ENCODE measurements at regions not wholly inside any gene's neighbourhood (a gene's known extent, or its start where the extent isn't known, plus 50 kb on each side); places are given as distances from the start of the nearest gene placed in this dataset.

- Histone ChIP-seq H3K27ac (ENCODE audit: low read length) (no peak overlapping the region), H3K4me1 (ENCODE audit: control insufficient read depth, insufficient read depth, low read length) (no peaks in the 10 kb centered on the region), H3K4me3 (ENCODE audit: low read depth in 2 of 2, low read length in 2 of 2) (no peak overlapping the region), H3K27me3 (ENCODE audit: control insufficient read depth, insufficient read depth, low read length) (peaks cover 50% of the 10 kb centered on the region), H3K9me3 (ENCODE audit: control insufficient read depth, insufficient read depth, low read depth, low read length) (no peaks in the 10 kb centered on the region), H3K36me3 (ENCODE audit: control insufficient read depth, insufficient read depth, low read length) (no peaks in the 10 kb centered on the region)
- TF ChIP-seq REST (IDR thresholded peaks at IDR 0.05; ENCODE audit: insufficient read depth in 1 of 2, low read depth in 2 of 2, low read length in 1 of 2) (no peak), POLR2AphosphoS5 (IDR thresholded peaks at IDR 0.05; ENCODE audit: low read depth, low read length) (no peak), CTCF (IDR thresholded peaks at IDR 0.05) (no peak), SIN3A (IDR thresholded peaks at IDR 0.05; ENCODE audit: borderline replicate concordance, insufficient read depth, low read depth, low read length) (no peak), TCF7L2 (IDR thresholded peaks at IDR 0.05; ENCODE audit: low read depth, low read length) (no peak)
- in situ Hi-C loops (cut with HindIII; ENCODE audit: low pct_unique_long_range_greater_than_20kb, low sequenced_read_pairs), result no loop called here
- POLR2A ChIA-PET, result no interaction called here
- intact Hi-C loops (cut with micrococcal nuclease; ENCODE audit: unreplicated experiment), result no loop called here
- ATAC-seq (no peak), DNase-seq (ENCODE audit: low read depth, low spot score) (no peak)
- no TSS peak for BruUV-seq (replicated peaks)
- CTCF ChIA-PET, result interaction anchor here (1.0 to 1.6 kb wide), 2 partner anchors 38 to 67 kb away, joined by 3 read pairs; no protein-coding TSS in a partner anchor
These were observed 86.7 kb upstream of the EPHB3 start for GRCh38 chr3:184474897-184475296.

GRCh38 chr3:184477940-184478339 is 83.6 kb upstream of the EPHB3 start:
- Histone ChIP-seq H3K4me3 (ENCODE audit: low read depth in 2 of 2, low read length in 2 of 2) (no peak overlapping the region), H3K36me3 (ENCODE audit: control insufficient read depth, insufficient read depth, low read length) (no peaks in the 10 kb centered on the region), H3K4me1 (ENCODE audit: control insufficient read depth, insufficient read depth, low read length) (no peaks in the 10 kb centered on the region), H3K27me3 (ENCODE audit: control insufficient read depth, insufficient read depth, low read length) (peaks cover 39% of the 10 kb centered on the region), H3K27ac (ENCODE audit: low read length) (no peak overlapping the region), H3K9me3 (ENCODE audit: control insufficient read depth, insufficient read depth, low read depth, low read length) (no peaks in the 10 kb centered on the region)
- ATAC-seq, result no peak
- in situ Hi-C loops (cut with HindIII; ENCODE audit: low pct_unique_long_range_greater_than_20kb, low sequenced_read_pairs), result no loop called here
- BruUV-seq (replicated peaks), result no TSS peak
- ChIA-PET POLR2A (no interaction called here), CTCF (no interaction called here)
- TF ChIP-seq SIN3A (IDR thresholded peaks at IDR 0.05; ENCODE audit: borderline replicate concordance, insufficient read depth, low read depth, low read length) (no peak), POLR2AphosphoS5 (IDR thresholded peaks at IDR 0.05; ENCODE audit: low read depth, low read length) (no peak), TCF7L2 (IDR thresholded peaks at IDR 0.05; ENCODE audit: low read depth, low read length) (no peak), CTCF (IDR thresholded peaks at IDR 0.05) (no peak), REST (IDR thresholded peaks at IDR 0.05; ENCODE audit: insufficient read depth in 1 of 2, low read depth in 2 of 2, low read length in 1 of 2) (no peak)
- no peak for DNase-seq (ENCODE audit: low read depth, low spot score)
- intact Hi-C loops (cut with micrococcal nuclease; ENCODE audit: unreplicated experiment), result no loop called here
